ENCODE measurements at regions not wholly inside any gene's neighbourhood (a gene's known extent, or its start where the extent isn't known, plus 50 kb on each side); places are given as distances from the start of the nearest gene placed in this dataset.
A peak's percentile ranks its signal among the peaks of the same experiment; 100 is the strongest.

DNA sequence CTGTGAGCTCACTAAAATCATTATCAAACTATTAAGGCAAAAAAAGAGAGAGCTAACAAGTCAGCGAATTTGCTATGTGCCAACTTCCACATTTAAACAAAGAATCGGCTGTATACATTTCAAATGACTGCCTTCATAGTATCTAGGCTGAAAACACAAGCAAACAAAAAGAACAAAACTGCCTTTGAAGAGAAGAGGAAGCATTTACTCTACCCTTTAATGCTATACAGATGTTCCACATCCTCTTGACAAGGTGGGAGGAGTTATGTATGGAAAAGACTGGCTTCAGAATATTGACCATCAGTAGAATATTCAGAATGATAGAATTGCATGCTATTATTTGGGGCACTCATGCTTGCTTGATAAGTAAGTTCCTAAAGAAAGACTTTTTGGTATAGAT lies 741.7 kb downstream of the PLCL1 start (continued):
- TF ChIP-seq, protein P1, sequence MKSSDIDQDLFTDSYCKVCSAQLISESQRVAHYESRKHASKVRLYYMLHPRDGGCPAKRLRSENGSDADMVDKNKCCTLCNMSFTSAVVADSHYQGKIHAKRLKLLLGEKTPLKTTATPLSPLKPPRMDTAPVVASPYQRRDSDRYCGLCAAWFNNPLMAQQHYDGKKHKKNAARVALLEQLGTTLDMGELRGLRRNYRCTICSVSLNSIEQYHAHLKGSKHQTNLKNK (CRISPR knock-in tag; IDR thresholded peaks at IDR 0.05) = no peak
- TF ChIP-seq, protein P2, sequence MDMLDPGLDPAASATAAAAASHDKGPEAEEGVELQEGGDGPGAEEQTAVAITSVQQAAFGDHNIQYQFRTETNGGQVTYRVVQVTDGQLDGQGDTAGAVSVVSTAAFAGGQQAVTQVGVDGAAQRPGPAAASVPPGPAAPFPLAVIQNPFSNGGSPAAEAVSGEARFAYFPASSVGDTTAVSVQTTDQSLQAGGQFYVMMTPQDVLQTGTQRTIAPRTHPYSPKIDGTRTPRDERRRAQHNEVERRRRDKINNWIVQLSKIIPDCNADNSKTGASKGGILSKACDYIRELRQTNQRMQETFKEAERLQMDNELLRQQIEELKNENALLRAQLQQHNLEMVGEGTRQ (CRISPR knock-in tag; IDR thresholded peaks at IDR 0.05) = no peak
- TF ChIP-seq, protein P3, sequence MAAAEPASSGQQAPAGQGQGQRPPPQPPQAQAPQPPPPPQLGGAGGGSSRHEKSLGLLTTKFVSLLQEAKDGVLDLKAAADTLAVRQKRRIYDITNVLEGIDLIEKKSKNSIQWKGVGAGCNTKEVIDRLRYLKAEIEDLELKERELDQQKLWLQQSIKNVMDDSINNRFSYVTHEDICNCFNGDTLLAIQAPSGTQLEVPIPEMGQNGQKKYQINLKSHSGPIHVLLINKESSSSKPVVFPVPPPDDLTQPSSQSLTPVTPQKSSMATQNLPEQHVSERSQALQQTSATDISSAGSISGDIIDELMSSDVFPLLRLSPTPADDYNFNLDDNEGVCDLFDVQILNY (CRISPR knock-in tag; IDR thresholded peaks at IDR 0.05) = no peak
- TF ChIP-seq FOXJ3 (CRISPR knock-in tag; IDR thresholded peaks at IDR 0.05; ENCODE audit: borderline replicate concordance) (no peak), NFE2L1 (CRISPR knock-in tag; IDR thresholded peaks at IDR 0.05) (no peak)

DNA sequence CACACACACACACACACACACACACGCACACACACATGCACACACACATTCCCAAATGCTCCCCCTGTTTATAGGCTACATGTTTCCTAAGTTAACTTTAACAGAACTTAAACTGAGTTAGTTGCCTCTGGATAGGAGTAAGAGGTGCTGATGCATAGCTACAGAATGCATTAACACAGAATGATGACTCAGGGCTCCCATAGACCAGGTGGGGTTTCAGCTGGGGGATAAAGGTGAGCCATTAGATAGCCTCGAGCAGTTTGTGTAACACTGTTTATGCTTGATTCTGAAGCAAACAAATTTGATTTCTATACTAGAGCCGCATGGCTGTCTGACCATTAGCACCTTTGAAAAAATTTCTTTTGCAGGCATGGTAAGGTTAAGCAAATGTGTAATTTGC lies 741.0 kb downstream of the PLCL1 start:
- CTCF ChIA-PET = interaction anchor here (0.5 kb wide), 1 partner anchor 941 kb away, joined by 3 read pairs; no protein-coding TSS in a partner anchor
- Mint-ChIP-seq H3K27me3 (ENCODE audit: low read depth) (no peaks in the 10 kb centered on the region; the same call in 1 of the 2 replicates), H3K4me3 (no peak overlapping the region), H3K4me1 (peaks cover 10% of the 10 kb centered on the region), H3K27ac (no peak overlapping the region), H3K9me3 (peaks cover 5% of the 10 kb centered on the region), H3K36me3 (no peaks in the 10 kb centered on the region)
- TF ChIP-seq ZNF416 (CRISPR knock-in tag; IDR thresholded peaks at IDR 0.05) = no peak
- TF ChIP-seq, protein P4, sequence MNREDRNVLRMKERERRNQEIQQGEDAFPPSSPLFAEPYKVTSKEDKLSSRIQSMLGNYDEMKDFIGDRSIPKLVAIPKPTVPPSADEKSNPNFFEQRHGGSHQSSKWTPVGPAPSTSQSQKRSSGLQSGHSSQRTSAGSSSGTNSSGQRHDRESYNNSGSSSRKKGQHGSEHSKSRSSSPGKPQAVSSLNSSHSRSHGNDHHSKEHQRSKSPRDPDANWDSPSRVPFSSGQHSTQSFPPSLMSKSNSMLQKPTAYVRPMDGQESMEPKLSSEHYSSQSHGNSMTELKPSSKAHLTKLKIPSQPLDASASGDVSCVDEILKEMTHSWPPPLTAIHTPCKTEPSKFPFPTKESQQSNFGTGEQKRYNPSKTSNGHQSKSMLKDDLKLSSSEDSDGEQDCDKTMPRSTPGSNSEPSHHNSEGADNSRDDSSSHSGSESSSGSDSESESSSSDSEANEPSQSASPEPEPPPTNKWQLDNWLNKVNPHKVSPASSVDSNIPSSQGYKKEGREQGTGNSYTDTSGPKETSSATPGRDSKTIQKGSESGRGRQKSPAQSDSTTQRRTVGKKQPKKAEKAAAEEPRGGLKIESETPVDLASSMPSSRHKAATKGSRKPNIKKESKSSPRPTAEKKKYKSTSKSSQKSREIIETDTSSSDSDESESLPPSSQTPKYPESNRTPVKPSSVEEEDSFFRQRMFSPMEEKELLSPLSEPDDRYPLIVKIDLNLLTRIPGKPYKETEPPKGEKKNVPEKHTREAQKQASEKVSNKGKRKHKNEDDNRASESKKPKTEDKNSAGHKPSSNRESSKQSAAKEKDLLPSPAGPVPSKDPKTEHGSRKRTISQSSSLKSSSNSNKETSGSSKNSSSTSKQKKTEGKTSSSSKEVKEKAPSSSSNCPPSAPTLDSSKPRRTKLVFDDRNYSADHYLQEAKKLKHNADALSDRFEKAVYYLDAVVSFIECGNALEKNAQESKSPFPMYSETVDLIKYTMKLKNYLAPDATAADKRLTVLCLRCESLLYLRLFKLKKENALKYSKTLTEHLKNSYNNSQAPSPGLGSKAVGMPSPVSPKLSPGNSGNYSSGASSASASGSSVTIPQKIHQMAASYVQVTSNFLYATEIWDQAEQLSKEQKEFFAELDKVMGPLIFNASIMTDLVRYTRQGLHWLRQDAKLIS (CRISPR knock-in tag; IDR thresholded peaks at IDR 0.05; ENCODE audit: borderline replicate concordance) = no peak
- no peak for TF ChIP-seq IRF2 (CRISPR knock-in tag; IDR thresholded peaks at IDR 0.05; ENCODE audit: borderline replicate concordance, low read depth)
- TF ChIP-seq, protein P5, sequence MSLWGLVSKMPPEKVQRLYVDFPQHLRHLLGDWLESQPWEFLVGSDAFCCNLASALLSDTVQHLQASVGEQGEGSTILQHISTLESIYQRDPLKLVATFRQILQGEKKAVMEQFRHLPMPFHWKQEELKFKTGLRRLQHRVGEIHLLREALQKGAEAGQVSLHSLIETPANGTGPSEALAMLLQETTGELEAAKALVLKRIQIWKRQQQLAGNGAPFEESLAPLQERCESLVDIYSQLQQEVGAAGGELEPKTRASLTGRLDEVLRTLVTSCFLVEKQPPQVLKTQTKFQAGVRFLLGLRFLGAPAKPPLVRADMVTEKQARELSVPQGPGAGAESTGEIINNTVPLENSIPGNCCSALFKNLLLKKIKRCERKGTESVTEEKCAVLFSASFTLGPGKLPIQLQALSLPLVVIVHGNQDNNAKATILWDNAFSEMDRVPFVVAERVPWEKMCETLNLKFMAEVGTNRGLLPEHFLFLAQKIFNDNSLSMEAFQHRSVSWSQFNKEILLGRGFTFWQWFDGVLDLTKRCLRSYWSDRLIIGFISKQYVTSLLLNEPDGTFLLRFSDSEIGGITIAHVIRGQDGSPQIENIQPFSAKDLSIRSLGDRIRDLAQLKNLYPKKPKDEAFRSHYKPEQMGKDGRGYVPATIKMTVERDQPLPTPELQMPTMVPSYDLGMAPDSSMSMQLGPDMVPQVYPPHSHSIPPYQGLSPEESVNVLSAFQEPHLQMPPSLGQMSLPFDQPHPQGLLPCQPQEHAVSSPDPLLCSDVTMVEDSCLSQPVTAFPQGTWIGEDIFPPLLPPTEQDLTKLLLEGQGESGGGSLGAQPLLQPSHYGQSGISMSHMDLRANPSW (CRISPR knock-in tag; conservative IDR thresholded peaks at IDR 0.05; ENCODE audit: low read depth) = no peak
- TF ChIP-seq, protein P6, sequence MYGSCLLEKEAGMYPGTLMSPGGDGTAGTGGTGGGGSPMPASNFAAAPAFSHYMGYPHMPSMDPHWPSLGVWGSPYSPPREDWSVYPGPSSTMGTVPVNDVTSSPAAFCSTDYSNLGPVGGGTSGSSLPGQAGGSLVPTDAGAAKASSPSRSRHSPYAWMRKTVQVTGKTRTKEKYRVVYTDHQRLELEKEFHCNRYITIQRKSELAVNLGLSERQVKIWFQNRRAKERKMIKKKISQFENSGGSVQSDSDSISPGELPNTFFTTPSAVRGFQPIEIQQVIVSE (CRISPR knock-in tag; IDR thresholded peaks at IDR 0.05; ENCODE audit: borderline replicate concordance) = no peak
- TF ChIP-seq, protein P7, sequence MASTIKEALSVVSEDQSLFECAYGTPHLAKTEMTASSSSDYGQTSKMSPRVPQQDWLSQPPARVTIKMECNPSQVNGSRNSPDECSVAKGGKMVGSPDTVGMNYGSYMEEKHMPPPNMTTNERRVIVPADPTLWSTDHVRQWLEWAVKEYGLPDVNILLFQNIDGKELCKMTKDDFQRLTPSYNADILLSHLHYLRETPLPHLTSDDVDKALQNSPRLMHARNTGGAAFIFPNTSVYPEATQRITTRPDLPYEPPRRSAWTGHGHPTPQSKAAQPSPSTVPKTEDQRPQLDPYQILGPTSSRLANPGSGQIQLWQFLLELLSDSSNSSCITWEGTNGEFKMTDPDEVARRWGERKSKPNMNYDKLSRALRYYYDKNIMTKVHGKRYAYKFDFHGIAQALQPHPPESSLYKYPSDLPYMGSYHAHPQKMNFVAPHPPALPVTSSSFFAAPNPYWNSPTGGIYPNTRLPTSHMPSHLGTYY (CRISPR knock-in tag; IDR thresholded peaks at IDR 0.05) = no peak
- no peak for TF ChIP-seq RORB (CRISPR knock-in tag; IDR thresholded peaks at IDR 0.05)
- TF ChIP-seq EMX1 (CRISPR knock-in tag; IDR thresholded peaks at IDR 0.05) = no peak
- no peak for TF ChIP-seq TEAD1 (CRISPR knock-in tag; IDR thresholded peaks at IDR 0.05)
- TF ChIP-seq FOXK1 (CRISPR knock-in tag; IDR thresholded peaks at IDR 0.05) = no peak
- no peak for TF ChIP-seq SMAD3 (CRISPR knock-in tag; IDR thresholded peaks at IDR 0.05; ENCODE audit: borderline replicate concordance)
- TF ChIP-seq, protein P8, sequence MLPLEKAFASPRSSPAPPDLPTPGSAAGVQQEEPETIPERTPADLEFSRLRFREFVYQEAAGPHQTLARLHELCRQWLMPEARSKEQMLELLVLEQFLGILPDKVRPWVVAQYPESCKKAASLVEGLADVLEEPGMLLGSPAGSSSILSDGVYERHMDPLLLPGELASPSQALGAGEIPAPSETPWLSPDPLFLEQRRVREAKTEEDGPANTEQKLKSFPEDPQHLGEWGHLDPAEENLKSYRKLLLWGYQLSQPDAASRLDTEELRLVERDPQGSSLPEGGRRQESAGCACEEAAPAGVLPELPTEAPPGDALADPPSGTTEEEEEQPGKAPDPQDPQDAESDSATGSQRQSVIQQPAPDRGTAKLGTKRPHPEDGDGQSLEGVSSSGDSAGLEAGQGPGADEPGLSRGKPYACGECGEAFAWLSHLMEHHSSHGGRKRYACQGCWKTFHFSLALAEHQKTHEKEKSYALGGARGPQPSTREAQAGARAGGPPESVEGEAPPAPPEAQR (CRISPR knock-in tag; IDR thresholded peaks at IDR 0.05) = no peak
- TF ChIP-seq ZNF671 (CRISPR knock-in tag; IDR thresholded peaks at IDR 0.05) = no peak
- no peak for TF ChIP-seq GTF2I (CRISPR knock-in tag; conservative IDR thresholded peaks at IDR 0.05)
- DNase-seq (ENCODE audit: low spot score) = no peak
- POLR2A ChIA-PET = no interaction called here
- ATAC-seq = peak; percentile 64

Data from WTC11 (cell line).